A549 (cell line): ENCODE measurements at regions not wholly inside any gene's neighbourhood (a gene's known extent, or its start where the extent isn't known, plus 50 kb on each side); places are given as distances from the start of the nearest gene placed in this dataset.

ENCODE experiments used
- ATAC-seq, 2 experiments: fragments of 200-7000 bp in 1 of 2; fragments of >200 bp in 1 of 2; cut with Nextera tagmentation in 1 of 2; cut with Tn5 transposase in 1 of 2; 3 replicates each; pipeline versions ENCODE4 v1.8.0 to v1.9.1; 2018 to 2020; ENCODE audit warnings: mild to moderate bottlenecking in 1 of 2, moderate library complexity in 1 of 2
- CTCF ChIA-PET: fragments of 300-600 bp; sonication (Branson Sonifier 250); formaldehyde crosslinking; extraction: SDS; loops from one replicate; lab custom pipeline; 2021; ENCODE audit warnings: antibody characterized with exemption, inconsistent platforms; lab: Yijun Ruan, JAX
- POLR2A ChIA-PET: fragments of 350-600 bp; formaldehyde crosslinking; extraction: SDS; loops from one replicate; lab custom pipeline; 2021; ENCODE audit warnings: antibody characterized with exemption, inconsistent platforms; lab: Yijun Ruan, JAX
- DNase-seq, 2 experiments: peaks; one replicate each; pipeline versions ENCODE4 v3.0.0 to v3.0.0-alpha.2; 2011 to 2016; ENCODE audit warnings: low read depth in 1 of 2, low spot score in 1 of 2
- FAIRE-seq: peaks from 2 replicates; lab custom pipeline; 2011; peaks lifted over from hg19 to GRCh38; lab: Jason Lieb, UNC
- H3K27ac ChIP-seq, 2 experiments: fragments of >200 bp; sonication (Bioruptor Twin); formaldehyde crosslinking; 3 replicates each; pipeline ENCODE4 v1.5.1; 2016 to 2017
- H3K4me1 ChIP-seq: fragments of >200 bp; sonication (Bioruptor Twin); formaldehyde crosslinking; 3 replicates; pipeline ENCODE4 v1.6.1; 2016
- H3K4me2 ChIP-seq: fragments of >200 bp; sonication (Bioruptor Twin); formaldehyde crosslinking; 3 replicates; pipeline ENCODE4 v1.6.1; 2016
- H3K4me3 ChIP-seq: fragments of >200 bp; sonication (Bioruptor Twin); formaldehyde crosslinking; 3 replicates; pipeline ENCODE4 v1.5.1; 2016
- H3K9me3 ChIP-seq: fragments of >200 bp; sonication (Bioruptor Twin); formaldehyde crosslinking; 3 replicates; pipeline ENCODE4 v1.6.1; 2016
- CEBPB ChIP-seq, 2 experiments: fragments of >200 bp in 1 of 2; sonication (Bioruptor Twin) in 1 of 2; formaldehyde crosslinking in 1 of 2; IDR thresholded peaks; 2 replicates each; pipeline ENCODE4 v1.6.1; 2012 to 2016
- EHF ChIP-seq: fragments of 250-450 bp; sonication (Bioruptor Pico); IDR thresholded peaks from 2 replicates; pipeline ENCODE4 v1.5.0; 2020; ENCODE audit warnings: mild to moderate bottlenecking
- EP300 ChIP-seq, 2 experiments: fragments of >200 bp; sonication (Bioruptor Twin); formaldehyde crosslinking; IDR thresholded peaks; 2 replicates in 1 of 2; 3 replicates in 1 of 2; pipeline ENCODE4 v1.6.1; 2016 to 2017
- ESRRA ChIP-seq: fragments of 150-350 bp; IDR thresholded peaks from 2 replicates; pipeline ENCODE4 v1.6.1; 2014; ENCODE audit warnings: mild to moderate bottlenecking, low read length, borderline replicate concordance
- FOSB ChIP-seq: fragments of 250-450 bp; sonication (Bioruptor Pico); IDR thresholded peaks from 2 replicates; pipeline ENCODE4 v1.5.0; 2020; ENCODE audit warnings: mild to moderate bottlenecking, moderate library complexity
- FOSL2 ChIP-seq, 2 experiments: fragments of 450-650 bp in 1 of 2; fragments of >200 bp in 1 of 2; sonication (Bioruptor Twin) in 1 of 2; formaldehyde crosslinking; IDR thresholded peaks; 2 replicates each; pipeline versions ENCODE4 v1.5.0 to v1.6.1; 2016 to 2020; ENCODE audit warnings: mild to moderate bottlenecking in 1 of 2, moderate library complexity in 1 of 2
- FOXS1 ChIP-seq: fragments of 250-450 bp; sonication (Bioruptor Pico); IDR thresholded peaks from 2 replicates; pipeline ENCODE4 v1.5.0; 2020; ENCODE audit warnings: mild to moderate bottlenecking, moderate library complexity
- GATA3 ChIP-seq: IDR thresholded peaks from 2 replicates; pipeline ENCODE4 v1.6.1; 2012; ENCODE audit warnings: borderline replicate concordance
- HEYL ChIP-seq: fragments of 250-450 bp; sonication (Bioruptor Pico); IDR thresholded peaks from 2 replicates; pipeline ENCODE4 v1.8.0; 2021; ENCODE audit warnings: mild to moderate bottlenecking, moderate library complexity
- HOXB5 ChIP-seq: fragments of 250-450 bp; sonication (Bioruptor Pico); IDR thresholded peaks from 2 replicates; pipeline ENCODE4 v1.5.0; 2020; ENCODE audit warnings: mild to moderate bottlenecking, moderate library complexity
- JUNB ChIP-seq: fragments of >200 bp; sonication (Bioruptor Twin); formaldehyde crosslinking; IDR thresholded peaks from 2 replicates; pipeline ENCODE4 v1.6.1; 2016
- KDM1A ChIP-seq: fragments of 200-600 bp; sonication (generic); IDR thresholded peaks from 2 replicates; pipeline ENCODE4 v1.6.1; 2016; ENCODE audit warnings: low read depth, mild to moderate bottlenecking
- KDM5A ChIP-seq: fragments of 200-600 bp; sonication (generic); IDR thresholded peaks from 2 replicates; pipeline ENCODE4 v1.6.1; 2016; ENCODE audit warnings: antibody characterized with exemption, mild to moderate bottlenecking
- MYC ChIP-seq: IDR thresholded peaks from 2 replicates; pipeline ENCODE4 v1.6.1; 2012; ENCODE audit warnings: mild to moderate bottlenecking, inconsistent platforms, low read length, improper control_type of control experiment, borderline replicate concordance
- NFE2L2 ChIP-seq: fragments of 150-350 bp; conservative IDR thresholded peaks from 2 replicates; pipeline ENCODE4 v1.6.1; 2014; ENCODE audit warnings: low read length
- NPAS2 ChIP-seq: fragments of 250-450 bp; sonication (Bioruptor Pico); IDR thresholded peaks from 2 replicates; pipeline ENCODE4 v1.8.0; 2022; ENCODE audit warnings: mild to moderate bottlenecking, moderate library complexity, borderline replicate concordance
- NR3C1 ChIP-seq: fragments of >200 bp; sonication (Bioruptor Twin); formaldehyde crosslinking; IDR thresholded peaks from 3 replicates; pipeline ENCODE4 v1.6.1; 2017
- POLR2AphosphoS2 ChIP-seq: conservative IDR thresholded peaks from 2 replicates; pipeline ENCODE4 v1.6.1; 2012; ENCODE audit warnings: low read length, improper control_type of control experiment, inconsistent platforms
- RAD21 ChIP-seq, 2 experiments: fragments of >200 bp in 1 of 2; sonication (Bioruptor Twin) in 1 of 2; formaldehyde crosslinking in 1 of 2; IDR thresholded peaks in 1 of 2; conservative IDR thresholded peaks in 1 of 2; 2 replicates in 1 of 2; 3 replicates in 1 of 2; pipeline ENCODE4 v1.6.1; 2012 to 2018; ENCODE audit warnings: inconsistent platforms in 1 of 2
- RARB ChIP-seq: fragments of 250-450 bp; sonication (Bioruptor Pico); IDR thresholded peaks from 2 replicates; pipeline ENCODE4 v1.8.0; 2021; ENCODE audit warnings: mild to moderate bottlenecking, moderate library complexity
- RCOR1 ChIP-seq: fragments of 150-350 bp; IDR thresholded peaks from 2 replicates; pipeline ENCODE4 v1.6.1; 2014; ENCODE audit warnings: antibody characterized with exemption, low read length, low read depth
- RNF2 ChIP-seq: fragments of 200-600 bp; sonication (generic); IDR thresholded peaks from 2 replicates; pipeline ENCODE4 v1.6.1; 2016; ENCODE audit warnings: low read depth, mild to moderate bottlenecking, antibody characterized with exemption, moderate library complexity, borderline replicate concordance
- ZFP36 ChIP-seq: fragments of 450-650 bp; IDR thresholded peaks from 2 replicates; pipeline ENCODE4 v1.6.1; 2014; ENCODE audit warnings: borderline replicate concordance; ENCODE audit not compliant: partially characterized antibody
- ZSCAN20 ChIP-seq: fragments of 250-450 bp; sonication (Bioruptor Pico); IDR thresholded peaks from 2 replicates; pipeline ENCODE4 v1.8.0; 2022; ENCODE audit warnings: mild to moderate bottlenecking, moderate library complexity
- WGBS: methylation state at CpG from one replicate; pipeline ENCODE4 v1.1.6; 2017; ENCODE audit errors: missing lambda C conversion rate; 5-methylcytosine and 5-hydroxymethylcytosine counted together
- TF ChIP-seq, protein P1 (sequence below): fragments of 250-450 bp; sonication (Bioruptor Pico); IDR thresholded peaks from 2 replicates; pipeline ENCODE4 v1.5.0; 2020; ENCODE audit warnings: low read depth, mild to moderate bottlenecking, moderate library complexity
- TF ChIP-seq, protein P2 (sequence below): fragments of 250-450 bp; sonication (Bioruptor Pico); IDR thresholded peaks from 2 replicates; pipeline ENCODE4 v1.5.0; 2021; ENCODE audit warnings: mild to moderate bottlenecking, moderate library complexity, borderline replicate concordance
- TF ChIP-seq, protein P3 (sequence below): fragments of >200 bp; sonication (Bioruptor Twin); formaldehyde crosslinking; IDR thresholded peaks from 3 replicates; pipeline ENCODE4 v1.6.1; 2016
- TF ChIP-seq, protein P4 (sequence below): fragments of 200-600 bp; sonication (generic); IDR thresholded peaks from 2 replicates; pipeline ENCODE4 v1.6.1; 2016; ENCODE audit warnings: antibody characterized with exemption, mild to moderate bottlenecking, moderate library complexity

DNA sequence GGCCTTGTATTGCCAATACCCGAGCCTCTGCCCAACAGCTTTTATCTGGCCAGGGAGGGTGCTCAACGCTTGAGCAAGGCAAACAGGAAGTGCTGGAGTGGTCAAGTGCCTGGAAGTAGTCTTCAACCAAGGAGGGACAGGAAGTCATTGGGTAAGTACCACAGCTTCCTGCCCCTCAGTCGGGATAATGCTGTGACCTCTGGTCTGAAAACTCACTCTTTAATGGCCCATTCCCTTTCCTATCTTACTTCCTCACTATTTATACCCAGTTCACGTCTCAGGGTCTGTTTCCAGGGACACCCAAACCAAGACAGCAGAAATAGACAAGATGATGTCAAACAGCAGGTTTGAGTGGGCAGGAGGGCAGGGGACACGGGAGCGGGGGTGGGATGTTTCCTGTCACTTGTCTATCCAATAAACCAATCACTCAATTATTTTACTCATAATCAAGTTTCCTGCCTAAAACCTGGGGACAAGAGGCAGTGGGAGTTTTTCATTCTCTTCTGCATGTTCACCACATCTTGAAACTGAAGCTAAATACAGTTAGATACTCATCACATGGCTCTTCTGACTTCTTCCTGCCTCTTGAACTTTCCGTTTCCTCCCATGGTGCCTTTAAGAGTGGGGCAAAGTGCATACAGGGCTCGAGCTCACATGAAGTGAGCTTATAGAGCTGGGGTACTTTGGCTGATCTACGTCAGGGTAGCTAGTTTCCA is 68.9 kb upstream of the CAB39 start:
- no peak for FAIRE-seq
- 64% methylated on average over 9 of the region's 9 CpGs for WGBS
- H3K27ac ChIP-seq: no peak overlapping the region
- TF ChIP-seq EHF (CRISPR knock-in tag) (no peak), POLR2AphosphoS2 (no peak), KDM1A (no peak), NFE2L2 (no peak), RNF2 (no peak), RARB (no peak), KDM5A (no peak), GATA3 (no peak), RAD21 (conservative IDR thresholded peaks at IDR 0.05 in 1 of 2, IDR thresholded peaks at IDR 0.05 in 1 of 2) (no peak), FOXS1 (CRISPR knock-in tag) (no peak), NR3C1 (no peak), JUNB (no peak), FOSL2 (IDR thresholded peaks at IDR 0.05) (no peak), FOSL2 (CRISPR knock-in tag; IDR thresholded peaks at IDR 0.05) (no peak)
- no peak overlapping the region for H3K4me3 ChIP-seq
- H3K4me1 ChIP-seq: no peaks in the 10 kb centered on the region
- DNase-seq: no peak
- POLR2A ChIA-PET: no interaction called here
- no peak for ATAC-seq
- H3K4me2 ChIP-seq: no peak overlapping the region
- H3K9me3 ChIP-seq: no peaks in the 10 kb centered on the region
- CTCF ChIA-PET: interaction anchor here (0.6 kb wide), 2 partner anchors 28 to 797 kb away, joined by 4 read pairs; no protein-coding TSS in a partner anchor

DNA sequence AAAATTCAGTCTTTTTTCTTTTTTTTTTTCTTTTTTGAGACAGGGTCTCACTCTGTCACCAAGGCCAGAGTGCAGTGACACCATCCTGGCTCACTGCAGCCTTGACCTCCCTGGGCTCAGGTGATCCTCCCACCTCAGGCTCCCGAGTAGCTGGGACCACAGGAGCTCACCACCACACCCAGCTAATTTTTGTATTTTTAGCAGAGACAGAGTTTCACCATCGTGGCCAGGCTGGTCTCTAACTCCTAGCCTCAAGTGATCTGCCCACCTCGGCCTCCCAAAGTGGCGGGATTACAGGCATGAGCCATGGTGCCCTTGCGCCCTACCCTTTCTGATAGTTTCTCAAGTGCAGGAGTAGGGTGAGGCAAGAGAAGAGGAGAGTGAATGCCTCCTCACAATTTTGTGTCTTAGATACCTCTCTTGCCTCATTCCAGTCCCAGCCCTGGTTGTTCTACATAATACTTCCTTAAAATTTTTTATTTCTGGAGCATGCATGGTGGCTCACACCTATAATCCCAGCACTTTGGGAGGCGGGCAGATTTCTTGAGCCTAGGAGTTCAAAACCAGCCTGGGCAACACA is 68.2 kb upstream of the CAB39 start:
- no peak for FAIRE-seq
- TF ChIP-seq HEYL (CRISPR knock-in tag) (no peak), POLR2AphosphoS2 (no peak), EP300 (IDR thresholded peaks at IDR 0.05) (no peak), MYC (no peak), NR3C1 (no peak), ZSCAN20 (CRISPR knock-in tag) (no peak), ZFP36 (no peak), HOXB5 (no peak), ESRRA (no peak), CEBPB (IDR thresholded peaks at IDR 0.05) (no peak), NPAS2 (CRISPR knock-in tag) (no peak), FOSL2 (IDR thresholded peaks at IDR 0.05) (no peak), FOSL2 (CRISPR knock-in tag; IDR thresholded peaks at IDR 0.05) (no peak), FOSB (no peak), RCOR1 (no peak)
- TF ChIP-seq, protein P1, sequence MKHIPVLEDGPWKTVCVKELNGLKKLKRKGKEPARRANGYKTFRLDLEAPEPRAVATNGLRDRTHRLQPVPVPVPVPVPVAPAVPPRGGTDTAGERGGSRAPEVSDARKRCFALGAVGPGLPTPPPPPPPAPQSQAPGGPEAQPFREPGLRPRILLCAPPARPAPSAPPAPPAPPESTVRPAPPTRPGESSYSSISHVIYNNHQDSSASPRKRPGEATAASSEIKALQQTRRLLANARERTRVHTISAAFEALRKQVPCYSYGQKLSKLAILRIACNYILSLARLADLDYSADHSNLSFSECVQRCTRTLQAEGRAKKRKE (CRISPR knock-in tag): no peak
- TF ChIP-seq, protein P2, sequence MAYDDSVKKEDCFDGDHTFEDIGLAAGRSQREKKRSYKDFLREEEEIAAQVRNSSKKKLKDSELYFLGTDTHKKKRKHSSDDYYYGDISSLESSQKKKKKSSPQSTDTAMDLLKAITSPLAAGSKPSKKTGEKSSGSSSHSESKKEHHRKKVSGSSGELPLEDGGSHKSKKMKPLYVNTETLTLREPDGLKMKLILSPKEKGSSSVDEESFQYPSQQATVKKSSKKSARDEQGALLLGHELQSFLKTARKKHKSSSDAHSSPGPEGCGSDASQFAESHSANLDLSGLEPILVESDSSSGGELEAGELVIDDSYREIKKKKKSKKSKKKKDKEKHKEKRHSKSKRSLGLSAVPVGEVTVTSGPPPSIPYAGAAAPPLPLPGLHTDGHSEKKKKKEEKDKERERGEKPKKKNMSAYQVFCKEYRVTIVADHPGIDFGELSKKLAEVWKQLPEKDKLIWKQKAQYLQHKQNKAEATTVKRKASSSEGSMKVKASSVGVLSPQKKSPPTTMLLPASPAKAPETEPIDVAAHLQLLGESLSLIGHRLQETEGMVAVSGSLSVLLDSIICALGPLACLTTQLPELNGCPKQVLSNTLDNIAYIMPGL (CRISPR knock-in tag): no peak
- TF ChIP-seq, protein P3, sequence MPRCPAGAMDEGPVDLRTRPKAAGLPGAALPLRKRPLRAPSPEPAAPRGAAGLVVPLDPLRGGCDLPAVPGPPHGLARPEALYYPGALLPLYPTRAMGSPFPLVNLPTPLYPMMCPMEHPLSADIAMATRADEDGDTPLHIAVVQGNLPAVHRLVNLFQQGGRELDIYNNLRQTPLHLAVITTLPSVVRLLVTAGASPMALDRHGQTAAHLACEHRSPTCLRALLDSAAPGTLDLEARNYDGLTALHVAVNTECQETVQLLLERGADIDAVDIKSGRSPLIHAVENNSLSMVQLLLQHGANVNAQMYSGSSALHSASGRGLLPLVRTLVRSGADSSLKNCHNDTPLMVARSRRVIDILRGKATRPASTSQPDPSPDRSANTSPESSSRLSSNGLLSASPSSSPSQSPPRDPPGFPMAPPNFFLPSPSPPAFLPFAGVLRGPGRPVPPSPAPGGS: no peak
- TF ChIP-seq, protein P4, sequence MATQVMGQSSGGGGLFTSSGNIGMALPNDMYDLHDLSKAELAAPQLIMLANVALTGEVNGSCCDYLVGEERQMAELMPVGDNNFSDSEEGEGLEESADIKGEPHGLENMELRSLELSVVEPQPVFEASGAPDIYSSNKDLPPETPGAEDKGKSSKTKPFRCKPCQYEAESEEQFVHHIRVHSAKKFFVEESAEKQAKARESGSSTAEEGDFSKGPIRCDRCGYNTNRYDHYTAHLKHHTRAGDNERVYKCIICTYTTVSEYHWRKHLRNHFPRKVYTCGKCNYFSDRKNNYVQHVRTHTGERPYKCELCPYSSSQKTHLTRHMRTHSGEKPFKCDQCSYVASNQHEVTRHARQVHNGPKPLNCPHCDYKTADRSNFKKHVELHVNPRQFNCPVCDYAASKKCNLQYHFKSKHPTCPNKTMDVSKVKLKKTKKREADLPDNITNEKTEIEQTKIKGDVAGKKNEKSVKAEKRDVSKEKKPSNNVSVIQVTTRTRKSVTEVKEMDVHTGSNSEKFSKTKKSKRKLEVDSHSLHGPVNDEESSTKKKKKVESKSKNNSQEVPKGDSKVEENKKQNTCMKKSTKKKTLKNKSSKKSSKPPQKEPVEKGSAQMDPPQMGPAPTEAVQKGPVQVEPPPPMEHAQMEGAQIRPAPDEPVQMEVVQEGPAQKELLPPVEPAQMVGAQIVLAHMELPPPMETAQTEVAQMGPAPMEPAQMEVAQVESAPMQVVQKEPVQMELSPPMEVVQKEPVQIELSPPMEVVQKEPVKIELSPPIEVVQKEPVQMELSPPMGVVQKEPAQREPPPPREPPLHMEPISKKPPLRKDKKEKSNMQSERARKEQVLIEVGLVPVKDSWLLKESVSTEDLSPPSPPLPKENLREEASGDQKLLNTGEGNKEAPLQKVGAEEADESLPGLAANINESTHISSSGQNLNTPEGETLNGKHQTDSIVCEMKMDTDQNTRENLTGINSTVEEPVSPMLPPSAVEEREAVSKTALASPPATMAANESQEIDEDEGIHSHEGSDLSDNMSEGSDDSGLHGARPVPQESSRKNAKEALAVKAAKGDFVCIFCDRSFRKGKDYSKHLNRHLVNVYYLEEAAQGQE: no peak
- no peaks in the 10 kb centered on the region for H3K9me3 ChIP-seq
- no peak for DNase-seq
- WGBS: 68% methylated on average over 6 of the region's 6 CpGs
- POLR2A ChIA-PET: no interaction called here
- H3K4me3 ChIP-seq: no peak overlapping the region
- no peaks in the 10 kb centered on the region for H3K4me1 ChIP-seq
- H3K4me2 ChIP-seq: no peak overlapping the region
- CTCF ChIA-PET: interaction anchor here (0.6 to 0.9 kb wide), 4 partner anchors 17 to 797 kb away, joined by 3 to 6 read pairs (median 4); no protein-coding TSS in a partner anchor
- no peak overlapping the region for H3K27ac ChIP-seq
- no peak for ATAC-seq
